ENCODE measurements at regions not wholly inside any gene's neighbourhood (a gene's known extent, or its start where the extent isn't known, plus 50 kb on each side); places are given as distances from the start of the nearest gene placed in this dataset.

DNA sequence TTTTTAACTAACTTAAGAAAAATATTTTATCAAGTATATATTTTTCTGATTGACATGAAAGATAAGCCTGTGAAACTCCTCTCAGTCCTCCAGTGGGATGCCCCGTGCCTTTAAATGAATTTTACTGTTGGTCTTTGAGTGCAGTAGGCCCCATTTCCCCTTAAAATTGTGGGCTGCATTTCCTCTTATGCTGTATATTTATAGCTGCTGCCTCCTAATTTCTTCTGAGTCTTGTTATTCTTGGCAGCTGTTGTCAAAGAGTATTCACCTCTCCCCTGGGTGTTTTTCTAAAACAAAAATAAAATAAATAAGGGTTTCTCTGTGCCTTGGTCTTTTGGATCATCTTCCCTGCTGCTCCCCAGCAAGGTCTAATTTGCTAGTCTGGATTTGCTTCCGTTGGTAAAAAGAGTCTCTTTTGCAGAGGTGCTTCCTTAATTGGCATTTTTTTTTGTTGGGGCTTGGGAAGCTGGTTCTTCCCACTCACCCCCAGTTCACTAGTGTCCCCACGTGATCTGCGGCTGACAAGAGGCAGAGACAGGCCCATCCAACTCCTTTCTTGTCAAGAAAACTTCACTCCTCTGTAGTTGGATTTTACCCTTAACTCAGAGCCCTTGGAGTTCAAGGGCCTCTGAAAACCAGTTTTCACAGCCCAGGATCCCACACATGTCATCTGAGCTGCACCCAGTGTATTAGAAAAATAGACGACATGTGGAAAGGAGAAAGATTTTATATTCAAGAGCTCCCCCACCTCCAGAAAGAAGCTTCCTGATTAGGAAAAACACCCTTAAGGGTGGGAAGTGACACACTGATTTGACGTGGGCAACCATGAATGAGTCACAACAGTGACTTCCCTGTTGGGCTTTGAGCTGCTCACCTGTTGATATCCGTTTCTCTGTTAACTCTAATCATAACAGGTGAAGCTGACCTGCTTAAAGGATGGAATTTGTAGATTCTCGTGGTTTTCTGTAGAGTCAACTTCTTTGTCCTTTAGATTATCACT lies 431.5 kb downstream of the DCDC2C start:
- no peak for DNase-seq (ENCODE audit: low spot score)

DNA sequence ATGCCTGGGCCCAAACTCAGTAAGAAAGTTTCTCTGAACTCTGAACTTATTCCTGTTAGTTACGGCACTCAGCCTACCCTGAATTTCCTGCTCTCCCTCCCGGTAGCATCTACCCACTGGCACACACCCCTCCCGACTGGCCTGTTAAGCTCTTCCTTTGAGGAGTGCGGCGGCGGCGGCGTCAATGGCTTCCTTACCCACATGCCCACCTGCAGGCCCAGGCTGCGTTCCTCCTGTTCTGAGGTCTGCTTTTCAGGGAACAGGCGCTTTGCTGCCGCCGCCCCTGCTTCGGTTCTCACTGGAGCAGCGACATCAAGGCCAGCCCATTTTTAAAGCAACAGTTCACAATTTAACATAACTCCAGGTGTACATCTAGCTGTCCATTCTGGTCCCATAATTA lies 432.4 kb downstream of the DCDC2C start:
- DNase-seq (ENCODE audit: low spot score) = no peak

DNA sequence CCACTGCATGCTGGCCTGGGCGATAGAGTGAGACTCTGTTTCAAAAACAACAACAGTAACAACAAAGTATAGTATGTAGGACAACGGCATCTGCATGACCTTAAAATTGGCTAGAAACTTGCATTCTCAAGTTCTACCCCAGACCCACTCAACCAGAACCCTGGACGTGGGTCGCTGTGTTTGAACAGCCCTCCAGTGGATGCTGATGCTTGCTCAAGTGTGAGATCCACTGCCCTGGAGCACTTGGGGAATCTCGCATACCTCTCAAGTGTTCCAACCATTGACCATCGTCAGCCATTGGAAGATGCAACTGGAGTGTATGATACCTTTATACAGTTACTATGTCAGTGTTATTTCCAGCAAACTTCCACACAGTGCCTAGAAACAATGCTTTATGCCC lies 435.9 kb downstream of the DCDC2C start:
- no peak for DNase-seq (ENCODE audit: low spot score)

DNA sequence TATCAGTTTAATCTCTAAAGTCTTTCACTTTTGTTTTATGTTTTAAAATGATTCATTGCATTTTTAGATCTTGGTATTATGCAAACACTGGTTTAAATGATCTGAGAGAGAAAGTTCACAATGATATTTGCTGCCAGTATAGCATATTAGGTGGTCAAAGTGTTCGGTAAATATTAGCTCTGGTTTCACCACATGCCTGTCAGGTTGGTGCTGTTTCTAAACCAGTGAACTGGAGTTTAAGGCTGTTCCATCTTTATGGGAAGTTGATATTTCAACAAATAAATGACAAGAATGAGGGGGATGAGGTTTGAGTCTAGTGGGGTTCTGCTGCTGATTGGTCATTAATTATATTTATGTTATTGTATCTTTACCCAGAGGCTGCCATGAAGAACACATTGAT lies 436.4 kb downstream of the DCDC2C start:
- no peak for DNase-seq (ENCODE audit: low spot score)

DNA sequence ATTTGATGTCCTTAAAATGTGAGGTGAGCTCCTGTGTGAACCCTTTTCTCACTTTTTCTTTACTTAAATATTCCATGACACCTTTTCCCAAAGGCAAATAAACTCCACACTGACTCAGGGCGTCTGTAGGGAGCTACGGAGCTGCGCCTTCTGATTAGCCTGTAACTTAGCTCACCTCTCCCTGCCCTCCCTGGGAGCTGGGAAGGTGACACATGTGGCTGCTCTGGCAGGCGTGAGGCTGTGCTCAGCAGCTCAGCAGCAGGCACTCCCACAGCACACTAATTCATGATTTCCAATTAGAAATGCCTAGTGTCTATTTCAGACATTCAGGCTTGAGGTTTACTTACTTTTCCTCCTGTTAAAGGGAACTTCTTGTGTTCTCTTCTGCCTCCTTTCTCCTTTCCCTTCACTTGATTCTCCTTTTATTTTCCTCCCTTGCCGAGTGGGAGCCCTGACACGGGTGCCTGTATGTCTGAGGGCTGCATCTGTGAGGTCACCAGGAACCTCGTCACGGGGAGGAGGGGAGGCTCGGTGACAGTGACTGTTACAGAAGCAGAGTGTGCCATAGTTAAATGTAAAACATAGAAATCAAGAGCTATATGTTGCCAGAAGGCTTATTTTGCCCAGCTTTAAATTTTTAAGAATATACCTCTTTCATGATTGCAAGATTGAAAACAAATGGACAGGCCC lies 437.1 kb downstream of the DCDC2C start:
- no peak for DNase-seq (ENCODE audit: low spot score)

DNA sequence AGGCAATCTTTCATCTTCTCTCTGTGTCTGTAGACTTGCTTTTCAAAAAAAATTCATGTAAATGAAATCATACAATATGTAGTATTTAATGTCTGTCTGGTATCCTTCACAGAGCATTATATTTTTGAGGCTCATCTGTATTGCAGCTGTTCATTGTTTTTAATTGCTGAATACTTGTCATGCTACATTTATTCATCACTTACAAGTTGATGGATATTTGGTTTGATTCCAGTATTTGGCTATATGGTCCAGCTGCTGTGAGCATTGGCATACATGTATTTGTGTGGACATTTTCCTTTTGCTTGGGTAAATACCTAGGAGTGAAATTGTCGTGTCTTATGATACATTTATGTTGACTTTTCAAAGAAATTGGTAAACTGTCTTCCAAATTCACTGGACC lies 441.4 kb downstream of the DCDC2C start:
- no peak for DNase-seq (ENCODE audit: low spot score)

DNA sequence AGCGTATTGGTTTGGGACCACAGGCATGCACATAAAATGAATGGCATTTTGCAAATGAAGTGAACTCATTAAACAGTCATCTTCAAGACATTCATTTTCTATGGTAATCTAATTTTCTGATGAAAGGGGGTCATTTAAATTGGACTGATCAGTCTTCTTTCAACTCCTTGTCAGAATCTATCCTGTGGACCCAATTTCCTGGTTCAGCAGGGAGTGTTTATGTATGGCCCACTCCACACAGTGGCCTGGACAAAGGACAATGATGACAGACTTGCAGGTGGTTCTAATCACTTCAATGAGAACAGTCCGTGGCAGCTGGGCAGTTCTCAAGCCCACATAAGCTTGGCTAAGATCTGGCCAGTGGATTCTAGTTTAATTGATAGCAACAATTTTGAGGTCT lies 448.1 kb downstream of the DCDC2C start:
- no peak for DNase-seq (ENCODE audit: low spot score)

DNA sequence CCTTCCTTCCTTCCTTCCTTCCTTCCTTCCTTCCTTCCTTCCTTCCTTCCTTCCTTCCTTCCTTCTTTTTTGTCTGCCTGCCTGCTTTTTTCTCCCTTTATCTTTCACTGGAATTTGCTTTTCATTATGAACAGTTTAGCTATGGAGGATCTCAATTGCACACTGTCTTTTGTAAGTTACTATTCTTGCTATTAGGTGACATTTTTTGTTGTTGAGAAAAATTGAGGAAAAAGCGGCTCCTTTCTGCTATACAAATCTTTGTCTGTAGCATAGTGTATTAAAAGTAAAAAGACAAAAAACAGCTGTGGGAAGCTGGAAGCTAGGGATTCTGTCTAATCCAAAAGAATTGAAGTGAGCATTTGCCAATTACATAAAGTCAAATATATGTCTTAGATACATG lies 448.7 kb downstream of the DCDC2C start:
- no peak for DNase-seq (ENCODE audit: low spot score)

DNA sequence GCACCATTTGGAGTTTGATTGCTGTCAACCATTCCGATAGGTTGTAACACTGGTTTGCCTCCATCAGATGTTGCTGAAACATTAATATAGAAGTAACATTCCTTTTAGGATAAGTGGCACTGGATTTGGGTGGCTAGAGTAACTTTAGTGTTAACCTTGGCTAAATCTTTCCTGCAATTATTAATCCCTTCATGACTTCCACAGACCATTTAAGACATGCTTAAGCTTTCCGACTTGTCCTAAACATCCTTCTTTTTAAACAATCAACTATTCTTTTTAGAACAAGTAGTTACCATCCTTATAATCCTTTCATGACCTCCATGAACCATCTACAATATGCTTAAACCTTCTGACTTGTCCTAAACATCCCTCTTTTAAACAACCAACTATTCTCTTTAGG lies 465.5 kb downstream of the DCDC2C start:
- DNase-seq (ENCODE audit: low spot score) = no peak

DNA sequence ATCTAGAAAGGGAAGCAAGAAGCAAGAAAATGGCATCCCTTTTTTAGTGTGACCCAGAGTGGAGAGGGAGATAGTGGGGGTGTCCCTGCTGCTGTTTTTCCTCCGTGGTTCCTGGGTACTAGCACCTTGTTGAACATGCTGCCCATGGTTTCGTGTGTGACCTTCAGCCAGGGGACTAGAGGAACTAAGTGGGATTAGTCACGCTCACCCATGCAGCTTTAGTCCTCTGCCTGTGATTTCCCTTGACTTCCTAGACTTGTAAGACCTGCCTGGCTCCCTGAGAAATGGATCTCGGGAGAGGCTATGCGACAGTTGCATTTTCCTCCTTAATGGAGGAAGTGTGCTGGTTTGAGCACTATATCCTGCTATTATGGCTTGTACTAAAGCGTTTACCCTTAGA lies 471.4 kb downstream of the DCDC2C start:
- DNase-seq (ENCODE audit: low spot score) = no peak

DNA sequence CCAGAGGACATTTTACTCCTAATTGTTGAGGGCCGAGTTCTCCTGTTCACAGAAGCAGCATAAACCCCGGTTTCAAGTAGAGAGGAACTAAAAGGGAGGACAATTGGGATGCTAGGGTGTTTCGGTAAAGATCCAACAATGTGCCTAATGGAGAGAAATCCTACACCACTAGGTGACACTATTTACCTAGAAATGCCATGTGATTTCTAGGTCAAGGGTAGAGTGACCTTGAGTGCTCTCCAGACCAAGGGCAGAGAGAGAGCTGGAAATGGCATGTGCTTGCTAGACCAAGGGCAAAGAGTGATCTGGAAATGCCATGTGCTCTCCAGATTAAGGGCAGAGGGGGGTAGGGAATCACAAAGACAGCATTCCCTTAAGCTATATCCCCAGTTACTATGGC lies 472.0 kb downstream of the DCDC2C start:
- no peak for DNase-seq (ENCODE audit: low spot score)

DNA sequence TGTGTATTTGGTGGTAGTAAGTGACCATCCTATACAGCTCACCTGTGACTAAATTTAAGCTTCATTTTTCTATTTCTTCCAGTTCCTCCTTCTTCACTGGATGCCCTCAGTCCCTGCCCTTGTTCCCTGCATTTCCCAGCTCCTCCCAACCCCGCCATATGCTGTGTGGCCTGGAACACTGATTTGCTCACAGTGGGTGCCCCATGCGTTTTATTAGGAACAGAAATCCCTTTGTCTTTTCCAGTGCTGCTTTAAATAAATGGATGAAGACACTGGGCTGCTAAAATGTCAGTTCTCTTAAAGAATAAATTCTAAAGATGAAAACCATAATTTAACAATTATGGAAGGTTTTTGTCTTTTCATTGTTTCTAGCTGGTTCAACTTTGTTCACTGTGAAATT lies 477.3 kb downstream of the DCDC2C start:
- DNase-seq (ENCODE audit: low spot score) = no peak

DNA sequence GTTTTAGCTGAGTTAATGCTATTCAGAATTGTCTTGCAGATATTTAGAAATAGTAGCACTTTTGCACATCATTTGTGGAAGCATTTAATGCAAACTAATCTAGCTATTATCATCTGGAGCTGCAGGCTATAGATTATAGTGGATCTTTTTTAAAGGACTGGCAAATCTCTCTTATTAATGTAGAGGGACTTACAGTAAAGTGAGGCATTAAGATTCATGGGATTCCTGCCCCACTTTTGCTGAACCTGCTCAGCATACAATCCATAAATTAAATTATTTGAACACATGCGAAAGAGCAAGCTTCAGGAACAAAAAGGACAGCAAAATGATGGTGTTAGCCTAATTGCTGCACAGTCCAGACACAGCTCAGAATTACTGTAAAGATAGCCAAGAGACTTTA lies 477.7 kb downstream of the DCDC2C start:
- no peak for DNase-seq (ENCODE audit: low spot score)

DNA sequence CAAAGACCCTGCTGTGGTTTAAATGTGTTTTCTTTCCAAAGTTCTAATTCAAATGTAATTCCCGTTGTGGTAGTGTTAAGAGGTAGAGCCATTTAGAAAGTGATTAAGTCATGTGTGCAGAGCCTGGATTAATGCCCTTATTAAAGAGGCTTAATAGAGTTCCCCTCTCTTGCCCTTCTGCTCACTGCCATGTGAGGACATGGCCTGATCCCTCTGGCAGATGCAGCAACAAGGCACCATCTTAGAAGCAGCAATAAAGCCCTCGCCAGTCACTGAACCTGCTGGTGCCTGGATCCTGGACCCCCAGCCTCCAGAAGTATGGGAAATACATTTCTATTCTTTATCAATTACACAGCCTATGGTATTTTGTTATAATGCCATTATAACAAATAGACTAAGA lies 485.2 kb downstream of the DCDC2C start:
- no peak for DNase-seq (ENCODE audit: low spot score)

DNA sequence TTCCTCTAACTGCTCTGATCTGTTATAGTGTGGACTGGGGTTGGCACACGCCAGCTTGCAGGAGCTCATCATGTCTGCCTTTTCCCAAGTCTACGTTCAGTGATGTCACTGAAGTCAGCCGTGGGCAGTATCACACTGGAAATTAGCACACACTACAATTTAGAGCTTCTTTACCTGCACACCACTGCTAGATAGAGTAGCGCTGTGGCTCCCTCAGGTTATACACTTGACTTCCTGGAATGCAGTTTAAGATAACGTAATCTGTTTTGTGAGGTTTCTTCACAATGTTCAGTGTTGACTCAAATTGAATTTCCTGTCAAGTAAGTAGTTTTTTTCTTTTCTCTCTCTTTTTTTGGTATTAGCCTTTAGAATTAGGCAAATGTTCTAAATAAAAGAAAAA lies 487.2 kb downstream of the DCDC2C start:
- no peak for DNase-seq (ENCODE audit: low spot score)

DNA sequence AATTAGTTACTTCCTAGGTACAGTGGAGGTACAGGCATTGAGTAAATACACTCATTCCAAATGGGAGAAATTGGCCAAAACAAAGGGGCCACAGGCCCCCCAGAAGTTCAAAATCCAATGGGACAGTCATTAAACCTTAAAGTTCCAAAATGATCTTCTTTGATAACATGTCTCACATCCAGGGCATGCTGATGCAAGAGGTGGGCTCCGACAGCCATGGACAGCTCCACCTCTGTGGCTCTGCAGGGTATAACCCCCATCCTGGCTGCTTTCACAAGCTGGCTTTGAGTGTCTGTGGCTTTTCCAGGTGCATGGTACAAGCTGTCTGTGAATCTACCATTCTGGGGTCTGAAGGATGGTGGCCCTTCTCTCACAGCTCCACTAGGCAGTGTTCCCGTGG lies 488.7 kb downstream of the DCDC2C start:
- no peak for DNase-seq (ENCODE audit: low spot score)

DNA sequence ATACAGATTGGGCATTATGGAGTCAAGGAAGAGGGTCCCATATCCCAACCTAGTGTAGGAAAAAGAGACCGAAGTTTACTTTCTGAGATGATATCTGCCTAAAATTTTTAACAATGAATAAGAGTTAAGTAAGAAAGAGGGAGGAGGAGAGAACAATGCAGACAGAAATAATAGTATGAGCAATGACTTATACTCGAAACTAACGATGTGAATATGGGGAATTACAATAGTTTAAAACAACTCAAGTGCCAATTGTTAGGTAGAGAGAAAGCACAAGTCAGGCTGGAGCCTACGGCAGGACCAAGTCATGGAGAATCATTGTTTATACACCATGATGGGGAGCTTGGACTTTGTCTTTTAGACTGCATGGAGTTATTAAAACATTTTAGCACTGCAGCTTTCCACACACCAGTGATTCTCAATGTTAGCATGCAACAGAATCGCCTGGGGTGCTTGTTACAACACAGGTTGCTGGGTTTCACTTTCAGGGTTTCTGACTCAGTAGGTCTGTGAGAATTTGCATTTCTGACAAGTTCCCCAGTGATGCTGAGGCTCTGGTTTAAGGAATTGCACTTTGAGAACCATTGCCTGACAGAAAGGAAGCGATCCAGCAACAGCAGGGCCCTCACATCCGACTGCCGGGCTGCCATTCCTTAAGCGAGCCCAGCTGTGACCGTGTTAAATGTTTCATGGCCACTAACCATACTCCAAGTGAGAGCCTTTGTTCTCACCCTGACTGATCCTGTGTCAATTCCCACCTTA lies 511.2 kb downstream of the DCDC2C start:
- DNase-seq (ENCODE audit: low spot score) = no peak

DNA sequence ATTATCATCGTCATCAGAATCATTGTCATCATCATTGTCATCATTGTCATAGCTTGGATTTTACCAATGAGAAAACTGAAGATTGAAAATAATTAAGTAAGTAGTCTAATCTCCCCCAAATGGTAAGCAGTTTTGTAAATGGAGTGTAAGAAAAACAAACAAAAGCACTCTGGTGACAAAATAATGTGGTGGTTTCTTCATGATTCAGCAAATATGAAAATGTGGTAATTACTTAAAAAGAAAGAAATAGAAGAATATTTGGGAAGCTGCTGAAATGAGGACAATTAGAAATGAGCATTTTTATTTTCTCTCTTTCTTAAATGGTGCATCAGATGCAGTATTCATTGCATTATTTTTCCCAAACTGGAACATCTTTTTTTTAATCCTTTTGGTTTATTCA lies 514.4 kb downstream of the DCDC2C start:
- no peak for DNase-seq (ENCODE audit: low spot score)

DNA sequence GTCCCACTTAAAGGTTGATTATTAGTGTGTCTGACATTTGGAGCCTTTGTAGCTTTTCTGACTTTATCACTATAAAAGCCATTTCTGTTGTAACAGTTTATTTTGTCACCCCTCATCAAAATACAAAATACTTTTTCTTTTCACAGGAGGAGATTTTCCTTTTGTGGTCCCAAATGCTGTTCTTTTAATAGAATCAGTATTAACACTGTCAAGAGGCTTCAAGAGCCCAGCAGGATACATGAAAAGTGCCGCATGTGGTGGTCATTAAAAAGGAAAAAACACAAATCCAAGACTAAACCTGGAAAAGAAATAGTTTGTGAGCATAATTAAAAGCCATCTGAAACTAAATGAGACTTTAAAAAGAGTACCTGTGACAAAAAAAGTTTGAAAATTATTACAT lies 515.7 kb downstream of the DCDC2C start:
- DNase-seq (ENCODE audit: low spot score) = no peak

DNA sequence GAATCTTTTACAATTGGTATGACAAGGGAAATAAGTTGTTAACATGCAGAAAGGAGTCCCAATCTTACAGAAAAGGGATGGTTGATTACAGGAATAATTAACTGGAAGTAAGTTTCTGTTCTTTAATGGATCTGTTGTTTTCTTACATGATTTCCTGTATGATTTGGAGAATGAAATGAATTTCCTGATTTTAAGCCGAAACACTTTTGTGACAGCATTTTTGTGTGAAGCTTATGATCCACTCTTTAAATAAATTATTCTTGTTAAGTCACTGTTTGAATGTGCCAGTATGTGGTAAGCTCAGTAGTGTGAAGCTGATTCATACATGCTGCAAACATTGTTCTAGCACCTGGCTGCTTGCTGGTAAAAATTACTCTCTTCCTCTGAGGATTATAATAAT lies 516.2 kb downstream of the DCDC2C start:
- no peak for DNase-seq (ENCODE audit: low spot score)

DNA sequence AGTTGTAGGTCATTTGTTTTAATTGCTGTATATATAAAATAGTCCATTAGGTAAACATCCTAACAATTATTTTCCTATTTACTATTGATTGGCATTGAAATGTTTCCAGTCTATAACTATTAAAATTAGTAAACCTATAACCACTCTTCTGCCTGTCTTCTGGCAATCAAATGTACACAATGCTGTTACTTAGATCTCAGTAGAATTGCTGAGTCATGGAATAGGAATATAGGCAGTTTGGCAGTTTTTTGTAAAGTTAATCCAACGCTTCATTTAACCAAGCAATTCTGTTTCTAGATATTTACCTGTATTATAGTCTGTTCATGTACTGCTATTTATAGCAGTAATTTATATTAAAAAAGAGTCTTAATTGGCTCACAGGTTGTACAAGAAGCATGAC lies 518.1 kb downstream of the DCDC2C start:
- DNase-seq (ENCODE audit: low spot score) = no peak

DNA sequence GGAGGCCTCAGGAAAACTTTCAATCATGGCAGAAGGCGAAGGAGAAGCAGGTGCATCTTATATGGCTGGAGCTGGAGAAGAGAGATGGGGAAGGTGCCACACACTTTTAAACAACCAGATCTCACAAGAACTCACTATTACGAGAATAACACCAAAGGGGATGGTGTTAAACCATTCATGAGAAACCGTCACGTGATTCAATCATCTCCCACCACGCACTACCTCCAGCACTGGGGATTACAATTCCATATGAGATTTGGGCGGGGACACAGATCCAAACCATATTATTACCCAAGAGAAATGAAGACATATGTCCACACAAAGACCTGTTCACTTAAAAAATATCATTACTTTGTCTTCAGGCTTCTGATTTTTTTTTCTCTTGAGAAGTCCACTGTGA lies 518.5 kb downstream of the DCDC2C start:
- DNase-seq (ENCODE audit: low spot score) = no peak

All from mesenteric fat pad (tissue), 1 donor.